CD4-positive, alpha-beta T cell treated with Interleukin-15 for 4 hours (primary cell): ENCODE measurements at regions not wholly inside any gene's neighbourhood (a gene's known extent, or its start where the extent isn't known, plus 50 kb on each side); places are given as distances from the start of the nearest gene placed in this dataset.

ENCODE experiments used
- DNase-seq: peaks from one replicate; pipeline ENCODE4 v3.0.0-alpha.2; 2020; ENCODE audit warnings: low spot score

GRCh38 chr10:2858452-2858851 is 208.9 kb upstream of the PFKP start:
- no peak for DNase-seq

GRCh38 chr10:2856598-2856997 is 210.8 kb upstream of the PFKP start:
- no peak for DNase-seq

GRCh38 chr10:2852574-2853323 is 214.6 kb upstream of the PFKP start:
- DNase-seq = no peak

- no peak for DNase-seq
Observed at GRCh38 chr10:2851566-2851965, 215.8 kb upstream of the PFKP start.

- DNase-seq = no peak
Observed at GRCh38 chr10:2850202-2850601, 217.1 kb upstream of the PFKP start.

GRCh38 chr10:2844925-2845324 is 222.4 kb upstream of the PFKP start:
- no peak for DNase-seq

- no peak for DNase-seq
Observed at GRCh38 chr10:2839081-2839725, 228.1 kb upstream of the PFKP start.

- DNase-seq = no peak
Observed at GRCh38 chr10:2837674-2838073, 229.7 kb upstream of the PFKP start.

GRCh38 chr10:2836921-2837662 is 230.3 kb upstream of the PFKP start:
- no peak for DNase-seq

- DNase-seq = no peak
Observed at GRCh38 chr10:2834214-2834613, 233.1 kb upstream of the PFKP start.

- no peak for DNase-seq
Observed at GRCh38 chr10:2831509-2831908, 235.8 kb upstream of the PFKP start.

- no peak for DNase-seq
Observed at GRCh38 chr10:2828741-2829140, 238.6 kb upstream of the PFKP start.

- no peak for DNase-seq
Observed at GRCh38 chr10:2826675-2827074, 240.7 kb upstream of the PFKP start.

- DNase-seq = no peak
Observed at GRCh38 chr10:2825841-2826240, 241.5 kb upstream of the PFKP start.

GRCh38 chr10:2817940-2818636 is 249.3 kb upstream of the PFKP start:
- DNase-seq = no peak

- DNase-seq = no peak
Observed at GRCh38 chr10:2813693-2814092, 253.7 kb upstream of the PFKP start.

GRCh38 chr10:2813286-2813685 is 254.1 kb upstream of the PFKP start:
- no peak for DNase-seq

GRCh38 chr10:2812631-2813030 is 254.7 kb upstream of the PFKP start:
- no peak for DNase-seq

GRCh38 chr10:2800178-2800577 is 267.2 kb upstream of the PFKP start:
- DNase-seq = no peak

GRCh38 chr10:2798336-2799022 is 268.9 kb upstream of the PFKP start:
- no peak for DNase-seq

GRCh38 chr10:2791774-2792443 is 275.4 kb upstream of the PFKP start:
- DNase-seq = no peak
